Prostate gland (tissue), 2 donors: ENCODE measurements at regions not wholly inside any gene's neighbourhood (a gene's known extent, or its start where the extent isn't known, plus 50 kb on each side); places are given as distances from the start of the nearest gene placed in this dataset.

Source experiments
- POLR2A ChIP-seq: fragments of 450-650 bp; IDR thresholded peaks from one replicate; pipeline ENCODE4 v1.6.1; 2016; ENCODE audit warnings: antibody characterized with exemption, mild to moderate bottlenecking
- POLR2AphosphoS5 ChIP-seq: sonication (generic); formaldehyde crosslinking; IDR thresholded peaks from one replicate; pipeline ENCODE4 v1.6.1; 2017; ENCODE audit warnings: antibody characterized with exemption
- TF ChIP-seq, protein P1 (sequence below), 4 experiments: fragments of 200-600 bp in 2 of 4; fragments of 450-650 bp in 2 of 4; sonication (generic) in 2 of 4; IDR thresholded peaks; 1 replicate in 3 of 4; 2 replicates in 1 of 4; pipeline ENCODE4 v1.5.1; 2016 to 2019; ENCODE audit warnings: antibody characterized with exemption in 4 of 4, mild to moderate bottlenecking in 2 of 4, moderate library complexity in 2 of 4

DNA sequence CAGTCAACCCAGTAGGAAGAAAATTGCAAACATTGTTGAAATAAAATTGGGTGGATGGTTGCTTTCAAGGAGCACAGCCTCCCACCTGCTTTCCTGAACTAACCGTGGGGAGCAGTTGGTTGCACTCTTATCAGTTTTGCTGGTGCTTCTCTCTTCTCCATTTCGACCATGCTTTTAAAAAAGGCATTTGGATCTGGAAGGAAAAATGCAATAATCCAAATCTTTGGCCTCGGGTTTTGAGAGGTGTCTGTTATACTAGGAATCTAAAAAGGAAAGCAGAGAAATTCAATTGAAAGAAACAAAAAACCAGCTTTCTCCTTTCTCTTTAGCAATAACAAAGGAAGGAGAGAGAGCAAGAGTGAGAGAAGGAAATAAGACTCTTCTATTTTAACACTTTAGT is 113.6 kb upstream of the ARGLU1 start:
- TF ChIP-seq, protein P1, sequence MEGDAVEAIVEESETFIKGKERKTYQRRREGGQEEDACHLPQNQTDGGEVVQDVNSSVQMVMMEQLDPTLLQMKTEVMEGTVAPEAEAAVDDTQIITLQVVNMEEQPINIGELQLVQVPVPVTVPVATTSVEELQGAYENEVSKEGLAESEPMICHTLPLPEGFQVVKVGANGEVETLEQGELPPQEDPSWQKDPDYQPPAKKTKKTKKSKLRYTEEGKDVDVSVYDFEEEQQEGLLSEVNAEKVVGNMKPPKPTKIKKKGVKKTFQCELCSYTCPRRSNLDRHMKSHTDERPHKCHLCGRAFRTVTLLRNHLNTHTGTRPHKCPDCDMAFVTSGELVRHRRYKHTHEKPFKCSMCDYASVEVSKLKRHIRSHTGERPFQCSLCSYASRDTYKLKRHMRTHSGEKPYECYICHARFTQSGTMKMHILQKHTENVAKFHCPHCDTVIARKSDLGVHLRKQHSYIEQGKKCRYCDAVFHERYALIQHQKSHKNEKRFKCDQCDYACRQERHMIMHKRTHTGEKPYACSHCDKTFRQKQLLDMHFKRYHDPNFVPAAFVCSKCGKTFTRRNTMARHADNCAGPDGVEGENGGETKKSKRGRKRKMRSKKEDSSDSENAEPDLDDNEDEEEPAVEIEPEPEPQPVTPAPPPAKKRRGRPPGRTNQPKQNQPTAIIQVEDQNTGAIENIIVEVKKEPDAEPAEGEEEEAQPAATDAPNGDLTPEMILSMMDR (IDR thresholded peaks at IDR 0.05), result no peak
- TF ChIP-seq POLR2A (no peak), POLR2AphosphoS5 (no peak)
